HUES48 (cell line): ENCODE measurements at regions not wholly inside any gene's neighbourhood (a gene's known extent, or its start where the extent isn't known, plus 50 kb on each side); places are given as distances from the start of the nearest gene placed in this dataset.

Source experiments
- H3K27ac ChIP-seq: one replicate; pipeline ENCODE4 v1.7.0; 2013; ENCODE audit warnings: low read depth, low read length, inconsistent platforms
- H3K27me3 ChIP-seq: 2 replicates; pipeline ENCODE4 v1.6.1; 2013; ENCODE audit warnings: mild to moderate bottlenecking, low read length; ENCODE audit not compliant: control insufficient read depth, insufficient read depth
- H3K36me3 ChIP-seq: 2 replicates; pipeline ENCODE4 v1.6.1; 2013; ENCODE audit warnings: low read length; ENCODE audit not compliant: control insufficient read depth, insufficient read depth
- H3K4me1 ChIP-seq: 2 replicates; pipeline ENCODE4 v1.6.1; 2013; ENCODE audit warnings: mild to moderate bottlenecking, low read length; ENCODE audit not compliant: control insufficient read depth, insufficient read depth
- H3K4me3 ChIP-seq: 2 replicates; pipeline ENCODE4 v1.5.1; 2013; ENCODE audit warnings: mild to moderate bottlenecking, low read depth, low read length
- H3K9ac ChIP-seq: 2 replicates; pipeline ENCODE4 v1.6.1; 2013; ENCODE audit warnings: mild to moderate bottlenecking, low read depth, low read length, moderate library complexity
- H3K9me3 ChIP-seq: 2 replicates; pipeline ENCODE4 v1.6.1; 2013; ENCODE audit warnings: low read length; ENCODE audit not compliant: control insufficient read depth, insufficient read depth

- H3K4me3 ChIP-seq: no peak overlapping the region
- H3K9me3 ChIP-seq: no peaks in the 10 kb centered on the region
- H3K36me3 ChIP-seq: no peaks in the 10 kb centered on the region
- no peak overlapping the region for H3K27ac ChIP-seq
- H3K27me3 ChIP-seq: no peaks in the 10 kb centered on the region
- no peaks in the 10 kb centered on the region for H3K4me1 ChIP-seq
- H3K9ac ChIP-seq: no peak overlapping the region
These were observed 467.7 kb upstream of the CELF4 start for GRCh38 chr18:38033282-38033681.

DNA sequence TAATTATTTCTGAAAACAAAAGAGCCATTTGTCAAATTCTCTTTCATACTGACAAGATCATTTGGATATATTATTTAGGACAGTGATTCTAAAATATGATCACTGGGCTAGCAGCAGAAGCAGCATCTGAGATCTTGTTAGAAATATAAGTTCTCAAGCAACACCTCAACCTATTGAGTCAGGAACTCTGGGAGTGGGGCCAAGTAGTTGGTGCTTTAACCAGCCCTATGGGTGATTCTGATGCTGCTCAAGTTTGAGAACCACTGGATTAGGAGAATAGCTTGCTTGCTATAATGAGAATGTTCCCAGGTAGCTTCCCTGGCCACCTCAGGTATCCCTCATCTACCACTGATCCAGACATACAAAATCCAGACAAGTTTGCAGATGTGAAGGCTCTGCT, 466.9 kb upstream of the CELF4 start:
- Histone ChIP-seq H3K9me3 (no peaks in the 10 kb centered on the region), H3K4me3 (no peak overlapping the region), H3K27ac (no peak overlapping the region)

DNA sequence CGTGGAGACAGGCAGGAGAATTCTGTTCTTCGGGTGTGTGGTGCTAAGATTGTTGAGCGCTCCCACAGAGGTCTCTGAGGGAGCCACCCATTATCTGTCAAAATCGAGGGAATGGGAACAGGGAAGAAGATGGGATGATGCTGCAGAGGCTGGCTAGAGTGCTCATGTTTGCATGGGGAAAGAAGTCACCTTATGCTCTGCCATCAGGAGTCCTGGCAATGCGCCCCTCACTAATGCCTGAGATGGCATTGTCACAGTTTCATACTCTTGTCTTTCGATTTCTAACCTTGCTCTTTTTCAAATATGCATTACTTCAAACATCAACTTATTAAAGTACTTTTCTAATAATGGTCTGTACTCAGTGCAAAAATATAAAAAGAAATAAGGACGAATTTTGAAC, 463.3 kb upstream of the CELF4 start:
- Histone ChIP-seq H3K27ac (no peak overlapping the region), H3K4me1 (peaks cover 10% of the 10 kb centered on the region), H3K9ac (no peak overlapping the region), H3K27me3 (no peaks in the 10 kb centered on the region), H3K9me3 (no peaks in the 10 kb centered on the region), H3K36me3 (no peaks in the 10 kb centered on the region), H3K4me3 (no peak overlapping the region)

More for the DNA sequence above, 466.9 kb upstream of the CELF4 start:
- Histone ChIP-seq H3K27me3 (no peaks in the 10 kb centered on the region), H3K9ac (no peak overlapping the region), H3K4me1 (no peaks in the 10 kb centered on the region), H3K36me3 (no peaks in the 10 kb centered on the region)

- peaks cover 10% of the 10 kb centered on the region for H3K4me1 ChIP-seq
- no peaks in the 10 kb centered on the region for H3K9me3 ChIP-seq
- no peak overlapping the region for H3K9ac ChIP-seq
- H3K4me3 ChIP-seq: no peak overlapping the region
- H3K27me3 ChIP-seq: no peaks in the 10 kb centered on the region
- no peaks in the 10 kb centered on the region for H3K36me3 ChIP-seq
- H3K27ac ChIP-seq: peak overlapping the region; percentile 8
These were observed 459.9 kb upstream of the CELF4 start for GRCh38 chr18:38025433-38026038.

DNA sequence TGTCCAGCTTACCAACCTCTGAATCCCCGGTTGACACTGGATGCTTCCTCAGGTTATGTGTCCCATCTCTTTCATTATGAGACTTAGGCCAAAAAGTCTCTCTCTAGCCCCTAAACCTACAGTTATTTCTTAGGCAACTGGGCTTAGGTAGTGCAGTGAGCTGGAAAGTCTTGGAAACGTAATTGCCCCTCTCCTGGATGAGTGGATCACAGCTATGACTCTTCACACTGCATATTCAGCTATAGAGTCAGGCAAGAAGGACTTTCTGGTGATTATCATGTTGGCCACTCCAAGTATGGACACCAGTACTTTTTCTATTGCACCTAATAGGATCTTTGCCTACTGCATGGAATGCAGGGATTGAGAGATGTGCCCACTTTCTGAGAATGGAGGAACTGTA, 458.3 kb upstream of the CELF4 start:
- no peaks in the 10 kb centered on the region for H3K9me3 ChIP-seq

DNA sequence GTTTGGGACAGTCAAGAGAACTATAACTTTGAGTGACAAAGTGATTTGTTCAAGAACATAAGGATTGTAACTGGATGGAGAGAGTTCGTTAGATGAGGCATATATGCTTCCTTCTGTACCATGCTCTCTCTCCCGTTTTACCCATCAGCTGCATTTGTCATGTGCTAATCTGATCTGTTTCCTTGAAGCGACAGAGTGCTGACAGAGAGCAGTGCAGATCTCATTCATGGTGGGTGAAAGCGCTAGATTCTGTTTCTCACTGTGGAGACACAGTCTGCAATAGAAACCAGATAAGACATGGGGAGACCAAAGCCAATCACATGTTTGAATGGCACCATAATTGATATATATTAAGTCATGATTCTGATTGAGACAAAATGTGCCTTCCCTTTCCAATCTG, 456.6 kb upstream of the CELF4 start:
- Histone ChIP-seq H3K27ac (no peak overlapping the region), H3K4me3 (no peak overlapping the region), H3K9me3 (no peaks in the 10 kb centered on the region), H3K4me1 (peaks cover 10% of the 10 kb centered on the region), H3K36me3 (no peaks in the 10 kb centered on the region), H3K9ac (no peak overlapping the region), H3K27me3 (no peaks in the 10 kb centered on the region)

More for the DNA sequence above, 458.3 kb upstream of the CELF4 start:
- no peak overlapping the region for H3K4me3 ChIP-seq
- H3K4me1 ChIP-seq: peaks cover 10% of the 10 kb centered on the region
- H3K36me3 ChIP-seq: no peaks in the 10 kb centered on the region
- H3K27me3 ChIP-seq: no peaks in the 10 kb centered on the region
- no peak overlapping the region for H3K9ac ChIP-seq
- H3K27ac ChIP-seq: no peak overlapping the region

DNA sequence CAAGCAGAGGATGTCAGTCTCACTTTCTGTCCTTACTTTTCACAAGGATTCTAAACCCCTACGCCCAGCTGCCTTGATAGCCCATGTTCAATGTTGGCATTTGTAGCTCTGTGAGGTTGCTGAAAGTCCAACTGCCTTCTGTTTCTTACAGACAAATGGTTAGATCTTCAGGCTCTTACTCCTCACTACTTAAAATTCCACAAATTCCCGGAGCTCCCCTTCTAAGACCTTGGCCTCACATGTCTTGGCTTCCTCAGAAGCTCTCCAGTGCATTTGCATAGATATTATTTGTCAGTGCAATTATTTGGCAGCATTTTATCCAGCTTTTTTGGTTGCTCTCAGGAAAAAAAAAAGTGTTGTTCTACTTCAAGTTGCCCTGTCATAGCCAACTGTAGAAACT, 453.7 kb upstream of the CELF4 start:
- Histone ChIP-seq H3K4me1 (no peaks in the 10 kb centered on the region), H3K27me3 (no peaks in the 10 kb centered on the region), H3K9ac (no peak overlapping the region), H3K27ac (no peak overlapping the region), H3K9me3 (no peaks in the 10 kb centered on the region), H3K36me3 (no peaks in the 10 kb centered on the region), H3K4me3 (no peak overlapping the region)

- Histone ChIP-seq H3K36me3 (no peaks in the 10 kb centered on the region), H3K27ac (no peak overlapping the region), H3K9ac (no peak overlapping the region), H3K9me3 (no peaks in the 10 kb centered on the region), H3K4me1 (peaks cover 4% of the 10 kb centered on the region), H3K4me3 (no peak overlapping the region), H3K27me3 (no peaks in the 10 kb centered on the region)
These were observed 445.6 kb upstream of the CELF4 start for GRCh38 chr18:38010971-38011857.

DNA sequence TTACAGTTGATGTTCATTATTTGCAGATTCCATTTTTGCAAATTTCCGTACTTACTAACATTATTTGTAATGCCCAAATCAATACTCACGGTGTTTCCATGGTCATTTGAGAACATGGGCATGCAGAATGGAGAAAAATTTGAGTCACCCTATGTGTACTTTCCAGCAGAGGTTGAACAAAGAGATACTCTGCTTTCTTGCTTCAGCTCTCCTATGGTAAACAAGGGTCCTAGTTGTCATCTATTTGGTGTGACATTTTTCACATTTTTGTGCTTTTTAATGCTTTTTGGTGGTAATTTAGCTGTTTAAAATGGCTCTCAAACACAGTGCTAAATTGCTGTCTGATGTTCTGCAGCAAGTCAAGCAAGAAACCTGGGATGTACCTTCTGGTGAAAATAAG, 444.4 kb upstream of the CELF4 start:
- Histone ChIP-seq H3K27me3 (no peaks in the 10 kb centered on the region), H3K4me1 (peaks cover 4% of the 10 kb centered on the region), H3K4me3 (no peak overlapping the region), H3K36me3 (no peaks in the 10 kb centered on the region), H3K9me3 (no peaks in the 10 kb centered on the region), H3K27ac (no peak overlapping the region), H3K9ac (no peak overlapping the region)

- H3K9me3 ChIP-seq: no peaks in the 10 kb centered on the region
- no peaks in the 10 kb centered on the region for H3K27me3 ChIP-seq
- peaks cover 4% of the 10 kb centered on the region for H3K4me1 ChIP-seq
- no peaks in the 10 kb centered on the region for H3K36me3 ChIP-seq
- H3K9ac ChIP-seq: no peak overlapping the region
- no peak overlapping the region for H3K4me3 ChIP-seq
- no peak overlapping the region for H3K27ac ChIP-seq
These were observed 443.7 kb upstream of the CELF4 start for GRCh38 chr18:38009320-38009719.

- Histone ChIP-seq H3K27ac (no peak overlapping the region), H3K27me3 (no peaks in the 10 kb centered on the region), H3K36me3 (no peaks in the 10 kb centered on the region), H3K4me3 (no peak overlapping the region), H3K9me3 (no peaks in the 10 kb centered on the region), H3K4me1 (peaks cover 4% of the 10 kb centered on the region), H3K9ac (no peak overlapping the region)
These were observed 442.2 kb upstream of the CELF4 start for GRCh38 chr18:38007676-38008330.
